PFSK-1 (cell line): ENCODE measurements at regions not wholly inside any gene's neighbourhood (a gene's known extent, or its start where the extent isn't known, plus 50 kb on each side); places are given as distances from the start of the nearest gene placed in this dataset.

Experiments used
- FOXP2 ChIP-seq: optimal IDR thresholded peaks from 2 replicates; pipeline ENCODE3; 2011; ENCODE audit warnings: borderline replicate concordance, control low read depth, inconsistent platforms; ENCODE audit not compliant: insufficient read depth; ENCODE audit errors: extremely low read length, extremely low read depth
- POLR2AphosphoS5 ChIP-seq: IDR thresholded peaks from 2 replicates; pipeline ENCODE4 v1.6.1; 2012; ENCODE audit warnings: low read depth, mild to moderate bottlenecking, control low read depth, low read length, moderate library complexity
- SIN3A ChIP-seq: IDR thresholded peaks from 2 replicates; pipeline ENCODE4 v1.6.1; 2012; ENCODE audit warnings: mild to moderate bottlenecking, low read length, moderate library complexity, borderline replicate concordance; ENCODE audit not compliant: insufficient read depth
- TAF1 ChIP-seq: IDR thresholded peaks from 2 replicates; pipeline ENCODE4 v1.6.1; 2012; ENCODE audit warnings: low read length, control low read depth, borderline replicate concordance; ENCODE audit not compliant: insufficient read depth
- TF ChIP-seq, protein P1 (sequence below), 2 experiments: IDR thresholded peaks; 2 replicates each; pipeline versions ENCODE4 v1.6.1 to v1.8.0; 2011 to 2012; ENCODE audit warnings: low read depth in 2 of 2, low read length in 2 of 2, control low read depth in 1 of 2, inconsistent platforms in 1 of 2, mild to moderate bottlenecking in 1 of 2, moderate library complexity in 1 of 2; ENCODE audit not compliant: insufficient read depth in 1 of 2

DNA sequence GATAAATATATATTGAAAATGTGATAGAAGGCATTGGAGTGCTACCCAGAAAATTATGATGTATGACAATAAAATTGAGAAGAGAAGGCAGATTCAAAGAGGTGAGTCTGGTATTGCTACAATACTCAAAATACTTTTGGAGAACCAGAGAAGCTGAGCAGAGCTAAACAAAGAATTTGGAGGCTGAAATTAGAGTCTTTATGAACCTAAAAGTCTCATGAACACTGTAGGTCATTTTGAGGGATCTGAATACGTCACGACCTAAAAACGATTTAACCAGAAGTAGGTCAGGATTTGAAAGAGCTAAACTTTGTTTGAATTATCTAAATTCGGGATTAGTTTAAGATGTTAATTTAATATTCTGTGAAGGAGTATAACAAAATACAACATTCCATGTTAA is 182.4 kb upstream of the CDH9 start:
- TF ChIP-seq TAF1 (no peak), SIN3A (no peak), FOXP2 (no peak), POLR2AphosphoS5 (no peak)
- TF ChIP-seq, protein P1, sequence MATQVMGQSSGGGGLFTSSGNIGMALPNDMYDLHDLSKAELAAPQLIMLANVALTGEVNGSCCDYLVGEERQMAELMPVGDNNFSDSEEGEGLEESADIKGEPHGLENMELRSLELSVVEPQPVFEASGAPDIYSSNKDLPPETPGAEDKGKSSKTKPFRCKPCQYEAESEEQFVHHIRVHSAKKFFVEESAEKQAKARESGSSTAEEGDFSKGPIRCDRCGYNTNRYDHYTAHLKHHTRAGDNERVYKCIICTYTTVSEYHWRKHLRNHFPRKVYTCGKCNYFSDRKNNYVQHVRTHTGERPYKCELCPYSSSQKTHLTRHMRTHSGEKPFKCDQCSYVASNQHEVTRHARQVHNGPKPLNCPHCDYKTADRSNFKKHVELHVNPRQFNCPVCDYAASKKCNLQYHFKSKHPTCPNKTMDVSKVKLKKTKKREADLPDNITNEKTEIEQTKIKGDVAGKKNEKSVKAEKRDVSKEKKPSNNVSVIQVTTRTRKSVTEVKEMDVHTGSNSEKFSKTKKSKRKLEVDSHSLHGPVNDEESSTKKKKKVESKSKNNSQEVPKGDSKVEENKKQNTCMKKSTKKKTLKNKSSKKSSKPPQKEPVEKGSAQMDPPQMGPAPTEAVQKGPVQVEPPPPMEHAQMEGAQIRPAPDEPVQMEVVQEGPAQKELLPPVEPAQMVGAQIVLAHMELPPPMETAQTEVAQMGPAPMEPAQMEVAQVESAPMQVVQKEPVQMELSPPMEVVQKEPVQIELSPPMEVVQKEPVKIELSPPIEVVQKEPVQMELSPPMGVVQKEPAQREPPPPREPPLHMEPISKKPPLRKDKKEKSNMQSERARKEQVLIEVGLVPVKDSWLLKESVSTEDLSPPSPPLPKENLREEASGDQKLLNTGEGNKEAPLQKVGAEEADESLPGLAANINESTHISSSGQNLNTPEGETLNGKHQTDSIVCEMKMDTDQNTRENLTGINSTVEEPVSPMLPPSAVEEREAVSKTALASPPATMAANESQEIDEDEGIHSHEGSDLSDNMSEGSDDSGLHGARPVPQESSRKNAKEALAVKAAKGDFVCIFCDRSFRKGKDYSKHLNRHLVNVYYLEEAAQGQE (IDR thresholded peaks at IDR 0.05; ENCODE audit: insufficient read depth in 1 of 2, low read depth in 2 of 2, low read length in 2 of 2), result no peak

- TF ChIP-seq TAF1, result no peak
- TF ChIP-seq, protein P1 (IDR thresholded peaks at IDR 0.05; ENCODE audit: insufficient read depth in 1 of 2, low read depth in 2 of 2, low read length in 2 of 2), result no peak
- TF ChIP-seq POLR2AphosphoS5, result no peak
- TF ChIP-seq FOXP2, result no peak
- no peak for TF ChIP-seq SIN3A
Measured at GRCh38 chr5:27217977-27218376, 179.6 kb upstream of the CDH9 start.

DNA sequence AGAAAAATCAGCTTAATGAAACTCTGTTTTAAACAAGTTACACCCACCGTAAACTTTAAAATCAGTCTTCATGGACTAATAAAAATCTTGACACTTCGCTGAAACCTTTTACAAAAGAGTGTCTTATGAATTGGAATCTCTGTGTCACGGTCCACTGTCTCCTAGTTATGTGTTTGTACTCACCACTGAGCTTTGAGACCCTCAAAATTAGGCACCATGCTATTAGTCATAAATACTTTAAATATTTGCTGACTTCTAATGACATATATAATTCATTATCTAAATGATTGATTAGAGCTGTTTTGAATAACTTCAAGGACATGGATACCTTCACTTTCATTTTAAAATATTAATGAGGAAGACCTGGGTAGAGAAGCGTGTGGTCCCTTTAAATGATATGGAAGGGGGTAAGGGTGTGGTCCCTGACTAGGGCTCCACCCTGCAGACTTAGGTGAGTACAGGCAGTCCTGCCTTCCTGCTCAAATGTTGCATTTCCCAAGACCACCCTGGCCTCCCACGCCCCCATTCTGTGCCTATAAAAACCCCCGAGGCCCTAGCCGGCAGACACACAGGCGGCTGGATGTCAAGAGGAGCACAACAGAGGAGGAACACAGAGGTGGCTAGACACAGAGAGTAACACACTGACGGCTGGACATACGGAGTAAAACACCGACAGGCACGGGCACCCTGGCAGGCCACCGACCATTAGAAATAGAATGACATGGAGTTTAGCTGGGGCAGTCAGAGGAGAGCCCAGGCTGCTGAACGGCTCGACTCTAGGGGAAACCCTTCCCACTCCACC is 179.0 kb upstream of the CDH9 start:
- TF ChIP-seq POLR2AphosphoS5 (no peak), SIN3A (no peak), TAF1 (no peak), FOXP2 (no peak)
- TF ChIP-seq, protein P1 (IDR thresholded peaks at IDR 0.05; ENCODE audit: insufficient read depth in 1 of 2, low read depth in 2 of 2, low read length in 2 of 2), result no peak

- no peak for TF ChIP-seq FOXP2
Measured at GRCh38 chr5:27216367-27216950, 178.1 kb upstream of the CDH9 start.

DNA sequence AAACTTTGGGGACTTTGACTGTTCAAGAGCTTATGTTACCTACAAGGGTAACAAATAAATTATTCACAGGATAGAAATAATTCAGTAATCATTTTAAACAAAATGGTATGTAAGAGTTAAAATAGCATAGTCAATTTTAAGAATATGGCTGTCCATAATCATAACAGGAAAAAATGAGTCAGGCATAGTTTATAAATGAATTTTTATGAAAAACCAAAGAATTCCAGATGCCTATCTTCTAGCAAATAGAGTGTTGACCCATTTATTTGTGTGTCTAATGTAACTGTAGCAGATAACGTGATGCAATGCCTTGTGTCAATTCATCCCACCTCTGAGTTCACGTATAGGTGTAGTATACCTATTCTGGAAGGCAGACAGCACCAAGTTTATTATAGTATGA is 169.7 kb upstream of the CDH9 start:
- TF ChIP-seq POLR2AphosphoS5, result no peak
- no peak for TF ChIP-seq FOXP2
- no peak for TF ChIP-seq TAF1
- no peak for TF ChIP-seq SIN3A
- TF ChIP-seq, protein P1 (IDR thresholded peaks at IDR 0.05; ENCODE audit: insufficient read depth in 1 of 2, low read depth in 2 of 2, low read length in 2 of 2), result no peak
